CD4-positive, CD25-positive, alpha-beta regulatory T cell (primary cell): ENCODE measurements at regions not wholly inside any gene's neighbourhood (a gene's known extent, or its start where the extent isn't known, plus 50 kb on each side); places are given as distances from the start of the nearest gene placed in this dataset.
"Not testable (repeated sequence)": the region's sequence is repeated elsewhere in the genome, so short reads cannot be mapped to it uniquely, and the experiment has no call there.

ENCODE experiments used
- ATAC-seq, 2 donors: fragments of 150-1000 bp; cut with Tn5 transposase; one replicate each; pipeline ENCODE4 v1.10.0; 2021; ENCODE audit warnings: low read depth in 2 of 2, moderate number of reproducible peaks in 2 of 2, moderate library complexity in 1 of 2
- DNase-seq, 3 donors: peaks; one replicate each; pipeline versions ENCODE4 v3.0.0 to v3.0.0-alpha.2; 2012 to 2022; ENCODE audit warnings: mixed read lengths in 1 of 3
- H3K27ac ChIP-seq: one replicate; pipeline ENCODE4 v1.7.0; 2013; ENCODE audit warnings: mild to moderate bottlenecking, low read length; ENCODE audit not compliant: insufficient read depth, poor library complexity, severe bottlenecking
- H3K27me3 ChIP-seq: one replicate; pipeline ENCODE4 v1.7.0; 2013; ENCODE audit warnings: low read length; ENCODE audit not compliant: control insufficient read depth, insufficient read depth
- H3K36me3 ChIP-seq: one replicate; pipeline ENCODE4 v1.7.0; 2013; ENCODE audit warnings: mild to moderate bottlenecking, low read length, moderate library complexity; ENCODE audit not compliant: control insufficient read depth, insufficient read depth
- H3K4me1 ChIP-seq: 2 replicates; pipeline ENCODE4 v1.7.0; 2013; ENCODE audit warnings: mild to moderate bottlenecking, low read length; ENCODE audit not compliant: insufficient read depth, control insufficient read depth, poor library complexity, severe bottlenecking
- H3K4me3 ChIP-seq: one replicate; pipeline ENCODE4 v1.7.0; 2013; ENCODE audit warnings: low read depth, mild to moderate bottlenecking, low read length, moderate library complexity
- H3K9me3 ChIP-seq, 2 experiments: 1 replicate in 1 of 2; 2 replicates in 1 of 2; pipeline ENCODE4 v1.7.0; 2013; ENCODE audit warnings: low read length in 2 of 2, mild to moderate bottlenecking in 1 of 2, moderate library complexity in 1 of 2; ENCODE audit not compliant: control insufficient read depth in 2 of 2
- H3K27ac Mint-ChIP-seq, 3 donors: one replicate each; pipeline ENCODE4 v1.8.0; 2020 to 2022; ENCODE audit warnings: mild to moderate bottlenecking in 3 of 3, mixed read lengths in 3 of 3, moderate library complexity in 2 of 3
- H3K27me3 Mint-ChIP-seq: one replicate; pipeline ENCODE4 v1.8.0; 2022; ENCODE audit warnings: mild to moderate bottlenecking, mixed read lengths
- H3K36me3 Mint-ChIP-seq: one replicate; pipeline ENCODE4 v1.8.0; 2020; ENCODE audit warnings: mixed read lengths
- H3K4me1 Mint-ChIP-seq, 4 donors: one replicate each; pipeline ENCODE4 v1.8.0; 2020 to 2022; ENCODE audit warnings: mixed read lengths in 4 of 4, mild to moderate bottlenecking in 1 of 4
- H3K4me3 Mint-ChIP-seq, 4 donors: one replicate each; pipeline ENCODE4 v1.8.0; 2020 to 2022; ENCODE audit warnings: mild to moderate bottlenecking in 4 of 4, mixed read lengths in 4 of 4, moderate library complexity in 3 of 4
- H3K9me3 Mint-ChIP-seq, 7 donors: one replicate each; pipeline ENCODE4 v1.8.0; 2020 to 2022; ENCODE audit warnings: mixed read lengths in 7 of 7, mild to moderate bottlenecking in 3 of 7, moderate library complexity in 2 of 7

DNA sequence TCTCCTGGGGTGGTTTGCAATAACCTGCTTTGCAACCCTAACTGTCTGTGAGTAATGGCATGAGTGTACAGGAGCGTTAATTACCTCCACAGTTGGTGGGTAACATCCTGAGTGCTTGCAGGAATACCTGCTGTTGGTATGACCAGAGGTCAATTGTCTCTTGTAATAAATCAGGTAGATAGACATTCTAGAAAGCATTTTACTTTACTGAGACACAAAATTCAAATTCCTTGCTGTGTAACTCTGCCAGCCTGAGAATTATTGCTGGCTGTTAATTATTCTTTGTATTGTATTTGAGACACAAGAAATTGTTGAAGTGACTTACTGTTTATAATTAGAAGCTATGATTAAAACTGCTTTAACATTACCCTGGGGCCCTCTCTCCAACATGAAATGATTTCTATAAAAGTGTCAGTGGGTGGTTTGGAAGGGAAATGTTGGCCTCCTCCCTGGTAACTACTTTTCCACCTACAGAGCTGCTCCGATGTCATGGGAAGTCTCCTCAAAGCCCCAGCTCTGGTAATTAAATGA, 150.8 kb upstream of the ADCY2 start:
- H3K4me1 Mint-ChIP-seq, result no peaks in the 10 kb centered on the region
- H3K4me3 Mint-ChIP-seq, result no peak overlapping the region
- Histone ChIP-seq H3K27me3 (no peaks in the 10 kb centered on the region), H3K9me3 (no peaks in the 10 kb centered on the region), H3K27ac (no peak overlapping the region), H3K36me3 (no peaks in the 10 kb centered on the region), H3K4me3 (no peak overlapping the region), H3K4me1 (no peaks in the 10 kb centered on the region)
- no peaks in the 10 kb centered on the region for H3K36me3 Mint-ChIP-seq
- no peak for DNase-seq
- no peaks in the 10 kb centered on the region for H3K27me3 Mint-ChIP-seq
- no peak overlapping the region for H3K27ac Mint-ChIP-seq
- H3K9me3 Mint-ChIP-seq, result no peaks in the 10 kb centered on the region
- ATAC-seq, result no peak

- H3K9me3 Mint-ChIP-seq, result no peaks in the 10 kb centered on the region
- no peak for DNase-seq
- H3K27ac Mint-ChIP-seq, result no peak overlapping the region
- no peak overlapping the region for H3K4me3 Mint-ChIP-seq
- Histone ChIP-seq H3K4me3 (no peak overlapping the region), H3K9me3 (no peaks in the 10 kb centered on the region), H3K4me1 (no peaks in the 10 kb centered on the region), H3K36me3 (no peaks in the 10 kb centered on the region), H3K27me3 (no peaks in the 10 kb centered on the region), H3K27ac (no peak overlapping the region)
- no peaks in the 10 kb centered on the region for H3K4me1 Mint-ChIP-seq
- peaks cover 6% of the 10 kb centered on the region for H3K27me3 Mint-ChIP-seq
- no peaks in the 10 kb centered on the region for H3K36me3 Mint-ChIP-seq
- no peak for ATAC-seq
Measured at GRCh38 chr5:7246287-7246686, 149.7 kb upstream of the ADCY2 start.

GRCh38 chr5:7250004-7250403, 145.9 kb upstream of the ADCY2 start:
- H3K9me3 Mint-ChIP-seq, result peaks cover 0 to 2% (median 0%) of the 10 kb centered on the region in 7 donors

GRCh38 chr5:7250611-7251010, 145.3 kb upstream of the ADCY2 start:
- Mint-ChIP-seq H3K9me3 (peaks cover 0 to 2% (median 0%) of the 10 kb centered on the region in 7 donors), H3K4me1 (no peaks in the 10 kb centered on the region), H3K4me3 (no peak overlapping the region), H3K36me3 (no peaks in the 10 kb centered on the region), H3K27me3 (peaks cover 7% of the 10 kb centered on the region), H3K27ac (no peak overlapping the region)
- ATAC-seq, result no peak
- no peak overlapping the region for H3K4me3 ChIP-seq
- H3K27me3 ChIP-seq, result no peaks in the 10 kb centered on the region
- H3K36me3 ChIP-seq, result no peaks in the 10 kb centered on the region
- no peaks in the 10 kb centered on the region for H3K4me1 ChIP-seq
- H3K9me3 ChIP-seq, result no peaks in the 10 kb centered on the region
- H3K27ac ChIP-seq, result no peak overlapping the region
- no peak for DNase-seq

More at GRCh38 chr5:7250004-7250403, 145.9 kb upstream of the ADCY2 start:
- Histone ChIP-seq H3K4me3 (no peak overlapping the region), H3K27me3 (no peaks in the 10 kb centered on the region), H3K36me3 (no peaks in the 10 kb centered on the region), H3K4me1 (no peaks in the 10 kb centered on the region), H3K27ac (no peak overlapping the region), H3K9me3 (no peaks in the 10 kb centered on the region)
- DNase-seq (no peak), ATAC-seq (no peak)
- Mint-ChIP-seq H3K27ac (no peak overlapping the region), H3K4me1 (no peaks in the 10 kb centered on the region), H3K36me3 (no peaks in the 10 kb centered on the region), H3K27me3 (peaks cover 7% of the 10 kb centered on the region), H3K4me3 (no peak overlapping the region)

- no peaks in the 10 kb centered on the region for H3K9me3 ChIP-seq
- no peak overlapping the region for H3K27ac ChIP-seq
- H3K4me1 ChIP-seq, result no peaks in the 10 kb centered on the region
- H3K27me3 ChIP-seq, result no peaks in the 10 kb centered on the region
- H3K36me3 ChIP-seq, result no peaks in the 10 kb centered on the region
- no peak overlapping the region for H3K4me3 ChIP-seq
- Mint-ChIP-seq H3K27ac (no peak overlapping the region), H3K9me3 (peaks cover 0 to 2% (median 0%) of the 10 kb centered on the region in 7 donors), H3K4me1 (no peaks in the 10 kb centered on the region), H3K36me3 (no peaks in the 10 kb centered on the region), H3K27me3 (peaks cover 11% of the 10 kb centered on the region), H3K4me3 (no peak overlapping the region)
- ATAC-seq, result no peak
- no peak for DNase-seq
Measured at GRCh38 chr5:7251132-7251531, 144.8 kb upstream of the ADCY2 start.

- H3K9me3 Mint-ChIP-seq, result peaks cover 0 to 5% (median 0%) of the 10 kb centered on the region in 7 donors
- Histone ChIP-seq H3K4me1 (no peaks in the 10 kb centered on the region), H3K27ac (no peak overlapping the region), H3K27me3 (no peaks in the 10 kb centered on the region), H3K36me3 (no peaks in the 10 kb centered on the region), H3K4me3 (no peak overlapping the region), H3K9me3 (no peaks in the 10 kb centered on the region)
- H3K4me3 Mint-ChIP-seq, result no peak overlapping the region
- no peak for ATAC-seq
- peak in 1 of 3 donors; percentile 11 for DNase-seq
- no peaks in the 10 kb centered on the region for H3K4me1 Mint-ChIP-seq
- H3K27me3 Mint-ChIP-seq, result no peaks in the 10 kb centered on the region
- H3K27ac Mint-ChIP-seq, result no peak overlapping the region
- H3K36me3 Mint-ChIP-seq, result no peaks in the 10 kb centered on the region
Measured at GRCh38 chr5:7261049-7261448, 134.9 kb upstream of the ADCY2 start.

GRCh38 chr5:7261900-7262299, 134.0 kb upstream of the ADCY2 start:
- DNase-seq (no peak), ATAC-seq (no peak)
- no peak overlapping the region for H3K27ac ChIP-seq
- H3K27me3 Mint-ChIP-seq, result no peaks in the 10 kb centered on the region
- no peaks in the 10 kb centered on the region for H3K36me3 Mint-ChIP-seq
- no peaks in the 10 kb centered on the region for H3K36me3 ChIP-seq
- H3K4me1 Mint-ChIP-seq, result no peaks in the 10 kb centered on the region
- H3K9me3 ChIP-seq, result no peaks in the 10 kb centered on the region
- no peaks in the 10 kb centered on the region for H3K4me1 ChIP-seq
- H3K4me3 Mint-ChIP-seq, result no peak overlapping the region
- H3K9me3 Mint-ChIP-seq, result peaks cover 0 to 5% (median 0%) of the 10 kb centered on the region in 7 donors
- no peak overlapping the region for H3K27ac Mint-ChIP-seq
- H3K4me3 ChIP-seq, result no peak overlapping the region
- H3K27me3 ChIP-seq, result no peaks in the 10 kb centered on the region

DNA sequence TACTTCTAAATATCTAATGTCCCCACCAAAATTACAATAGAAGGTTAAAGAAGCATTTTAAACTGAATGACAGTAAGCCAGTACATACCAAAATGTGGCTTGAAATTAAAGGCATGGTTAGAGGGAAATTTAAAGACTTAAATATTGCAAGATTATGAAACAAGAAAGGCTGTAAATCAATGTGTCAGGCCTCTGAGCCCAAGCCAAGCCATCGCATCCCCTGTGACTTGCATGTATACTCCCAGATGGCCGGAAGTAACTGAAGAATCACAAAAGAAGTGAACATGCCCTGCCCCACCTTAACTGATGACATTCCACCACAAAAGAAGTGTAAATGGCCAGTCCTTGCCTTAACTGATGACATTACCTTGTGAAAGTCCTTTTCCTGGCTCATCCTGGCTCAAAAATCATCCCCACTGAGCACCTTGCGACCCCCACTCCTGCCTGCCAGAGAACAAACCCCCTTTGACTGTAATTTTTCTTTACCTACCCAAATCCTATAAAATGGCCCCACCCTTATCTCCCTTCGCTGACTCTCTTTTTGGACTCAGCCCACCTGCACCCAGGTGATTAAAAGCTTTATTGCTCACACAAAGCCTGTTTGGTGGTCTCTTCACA, 132.4 kb upstream of the ADCY2 start:
- H3K27ac Mint-ChIP-seq, DNase-seq, H3K9me3 Mint-ChIP-seq, H3K27me3 Mint-ChIP-seq, H3K4me1 ChIP-seq, H3K4me3 Mint-ChIP-seq, H3K27me3 ChIP-seq, H3K4me1 Mint-ChIP-seq, H3K36me3 ChIP-seq, H3K9me3 ChIP-seq, ATAC-seq, H3K36me3 Mint-ChIP-seq, H3K4me3 ChIP-seq, H3K27ac ChIP-seq: not testable (repeated sequence)
